ENCODE measurements at regions not wholly inside any gene's neighbourhood (a gene's known extent, or its start where the extent isn't known, plus 50 kb on each side); places are given as distances from the start of the nearest gene placed in this dataset.

DNA sequence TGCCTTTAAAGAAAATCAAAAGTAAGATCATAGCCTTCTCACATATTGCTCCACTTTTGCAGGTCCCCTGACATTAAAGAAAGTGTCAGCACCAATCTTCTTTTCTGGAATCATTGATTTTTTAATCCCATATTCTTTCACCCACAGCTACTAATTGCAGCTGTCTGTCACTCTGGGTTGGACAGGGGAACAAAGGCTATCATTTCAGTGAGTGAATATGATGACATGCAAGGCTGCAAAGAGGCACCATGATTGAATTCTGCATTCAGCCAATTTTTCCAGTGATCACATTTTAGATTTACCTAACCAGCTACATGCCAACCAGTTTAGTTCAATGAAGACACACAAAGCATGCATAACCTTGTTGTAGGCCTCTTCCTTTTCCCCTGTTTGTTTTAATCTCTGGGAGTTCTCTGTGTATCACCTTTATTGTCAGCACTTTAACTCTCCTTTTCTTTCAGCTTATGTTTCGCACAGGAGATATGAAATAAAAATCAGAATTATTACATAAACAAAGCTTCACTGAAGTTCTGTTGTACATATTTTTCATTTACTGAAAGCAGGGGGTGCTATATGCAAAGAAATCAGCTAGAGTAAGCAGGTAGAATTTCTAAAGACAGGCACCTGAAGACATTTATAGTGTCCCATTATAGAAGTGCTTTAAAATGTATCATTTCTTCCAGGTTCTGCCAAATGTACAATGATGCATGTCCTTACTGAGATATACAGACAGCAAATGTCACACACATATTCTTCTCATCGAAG, 584.8 kb downstream of the PLA2G4A start:
- no peak for DNase-seq (ENCODE audit: extremely low read depth, low read depth, low spot score)

DNA sequence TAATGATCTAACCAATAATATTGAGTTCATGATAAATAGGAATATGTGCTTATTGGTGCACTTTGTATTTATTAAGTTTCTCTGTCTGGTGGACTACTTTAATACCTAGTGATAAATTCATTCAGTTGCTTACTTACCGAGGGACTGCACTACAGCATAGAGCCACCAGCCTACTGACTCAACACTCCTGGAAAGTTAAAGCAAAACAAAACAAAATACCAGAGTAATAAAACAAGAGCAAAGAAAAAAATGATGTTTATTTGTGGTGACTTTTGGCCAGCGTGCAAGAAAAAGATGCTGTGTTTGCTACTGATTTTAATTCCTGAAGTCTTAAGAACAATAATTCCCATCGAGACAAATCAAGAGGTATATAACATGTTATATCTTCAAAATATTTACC, 586.3 kb downstream of the PLA2G4A start:
- no peak for DNase-seq (ENCODE audit: extremely low read depth, low read depth, low spot score)

DNA sequence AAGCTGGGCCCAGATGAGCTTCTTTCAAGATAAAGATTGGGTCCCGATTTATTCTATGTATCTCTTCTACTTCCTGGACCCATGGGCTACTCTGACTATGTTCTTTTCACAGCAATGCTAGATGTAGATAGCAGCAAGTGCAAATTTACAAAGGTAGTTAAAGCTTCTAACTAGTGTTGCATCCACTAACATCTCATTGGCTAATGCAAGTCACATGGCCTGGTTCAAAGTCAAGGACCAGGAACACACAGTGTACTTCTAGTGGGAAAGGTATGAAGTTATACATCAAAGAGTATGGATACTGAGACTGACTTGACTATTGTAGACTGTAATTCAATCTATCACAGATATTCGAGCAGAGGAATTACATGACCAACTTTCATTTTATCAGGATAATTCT, 588.8 kb downstream of the PLA2G4A start:
- no peak for DNase-seq (ENCODE audit: extremely low read depth, low read depth, low spot score)

DNA sequence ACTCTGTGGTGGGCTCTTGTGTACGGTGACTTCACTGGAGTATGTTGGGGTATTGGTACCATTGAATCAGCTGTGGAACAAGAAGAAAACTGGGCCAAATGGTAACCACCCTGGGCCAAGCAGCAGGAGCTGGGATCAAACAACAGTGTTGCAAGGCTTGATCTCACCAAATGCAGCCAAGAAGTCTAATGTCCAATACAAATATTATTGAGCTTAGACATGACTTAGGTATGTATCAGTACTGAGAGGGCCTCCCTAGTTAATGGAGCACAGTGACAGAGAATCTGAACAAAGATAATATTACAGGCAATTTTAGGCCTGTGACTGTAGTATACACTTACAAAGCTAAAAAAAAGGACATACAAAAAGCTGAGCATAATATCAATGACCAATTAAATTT, 604.8 kb downstream of the PLA2G4A start:
- no peak for DNase-seq (ENCODE audit: extremely low read depth, low read depth, low spot score)

DNA sequence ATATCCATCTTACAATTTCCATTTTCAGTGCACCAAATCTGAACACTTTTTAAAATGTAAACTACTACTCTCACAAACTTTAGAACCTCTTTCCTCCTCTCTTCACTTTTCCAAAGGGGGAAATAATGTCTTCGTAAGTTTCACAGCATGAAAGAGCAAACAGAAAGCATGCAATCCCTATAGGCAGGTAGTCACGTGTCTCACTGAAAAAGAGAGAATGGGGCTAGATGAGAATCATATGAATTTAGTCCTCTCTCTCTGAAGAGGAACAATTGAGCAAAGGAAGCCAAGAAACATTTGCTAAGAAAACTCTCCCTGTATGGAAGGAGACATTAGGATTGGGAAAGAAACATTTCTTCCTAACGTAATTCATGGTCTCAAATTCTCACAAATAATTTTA, 613.9 kb downstream of the PLA2G4A start:
- no peak for DNase-seq (ENCODE audit: extremely low read depth, low read depth, low spot score)

DNA sequence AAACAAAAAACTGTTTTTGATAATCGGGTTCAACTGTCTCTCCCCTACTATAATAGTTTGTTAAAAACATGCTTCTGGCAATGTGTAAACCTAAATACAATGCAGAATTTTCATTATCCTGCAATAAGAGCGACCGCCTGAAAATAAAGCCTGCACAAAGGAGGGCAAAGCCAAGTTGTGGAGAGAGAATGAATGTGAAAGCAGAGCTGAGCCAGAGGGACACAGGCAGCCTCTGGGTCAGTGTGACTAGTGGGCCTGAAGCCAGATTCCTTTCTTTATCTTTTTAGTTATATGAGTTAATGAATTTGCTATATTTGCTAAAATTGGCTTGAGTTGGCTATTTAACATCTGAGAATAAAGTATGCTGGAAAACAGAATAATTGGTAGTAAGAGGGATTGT, 615.2 kb downstream of the PLA2G4A start:
- DNase-seq (ENCODE audit: extremely low read depth, low read depth, low spot score) = no peak

DNA sequence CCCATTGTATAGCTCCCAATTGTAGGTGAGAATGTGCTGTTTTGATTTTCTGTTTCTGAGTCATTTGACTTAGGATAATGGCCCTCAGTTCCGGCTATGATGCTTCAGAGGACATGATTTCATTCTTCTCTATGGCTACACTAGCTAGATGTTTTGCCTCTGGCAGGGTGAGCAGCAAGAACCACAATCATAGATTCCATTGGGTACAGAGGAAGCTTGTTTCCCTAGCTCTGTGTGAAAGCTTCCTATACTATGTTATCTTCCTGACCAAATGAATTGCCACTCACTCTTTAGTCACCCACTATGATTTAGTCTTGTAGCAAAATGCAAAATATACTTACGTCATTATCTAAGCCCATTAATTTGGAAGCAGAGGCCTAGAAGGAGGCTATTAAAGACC, 616.3 kb downstream of the PLA2G4A start:
- DNase-seq (ENCODE audit: extremely low read depth, low read depth, low spot score) = no peak

DNA sequence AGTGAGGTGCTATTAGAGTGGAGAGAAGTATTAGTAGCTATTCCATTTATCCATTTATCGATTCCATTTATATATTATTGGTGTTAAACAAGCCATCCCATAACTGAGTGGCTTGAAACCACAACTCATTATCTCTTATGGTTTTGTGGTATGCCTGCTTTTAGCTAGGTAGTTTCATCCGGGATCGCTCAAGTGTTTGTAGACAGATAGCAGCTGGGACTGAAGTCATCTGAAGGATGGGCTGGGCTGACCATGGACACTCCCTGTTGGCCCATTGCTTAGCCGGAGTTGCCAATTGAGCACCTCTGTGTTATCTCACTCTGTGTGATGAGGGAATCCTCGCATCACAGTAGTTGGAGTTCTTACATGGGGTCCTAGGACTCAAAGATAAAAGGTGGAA, 622.5 kb downstream of the PLA2G4A start:
- DNase-seq (ENCODE audit: extremely low read depth, low read depth, low spot score) = no peak

DNA sequence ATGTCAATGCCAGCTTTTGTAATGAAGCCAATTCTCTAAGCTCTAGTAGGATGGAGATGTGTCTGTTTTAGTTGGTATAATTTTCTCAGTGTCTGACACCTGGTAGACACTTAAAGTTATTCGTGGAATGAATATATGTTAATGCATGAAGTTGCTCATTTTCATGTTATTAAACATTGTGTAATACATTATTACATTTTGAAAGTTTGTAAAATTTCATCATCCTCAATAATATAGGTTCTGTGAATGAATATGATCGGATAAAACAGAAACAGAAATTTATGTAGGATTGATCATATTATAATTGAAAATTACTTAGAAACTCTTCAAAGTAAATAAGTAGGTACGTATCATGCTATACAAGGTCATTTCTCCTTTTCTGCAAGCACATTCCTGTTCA, 625.3 kb downstream of the PLA2G4A start:
- no peak for DNase-seq (ENCODE audit: extremely low read depth, low read depth, low spot score)

DNA sequence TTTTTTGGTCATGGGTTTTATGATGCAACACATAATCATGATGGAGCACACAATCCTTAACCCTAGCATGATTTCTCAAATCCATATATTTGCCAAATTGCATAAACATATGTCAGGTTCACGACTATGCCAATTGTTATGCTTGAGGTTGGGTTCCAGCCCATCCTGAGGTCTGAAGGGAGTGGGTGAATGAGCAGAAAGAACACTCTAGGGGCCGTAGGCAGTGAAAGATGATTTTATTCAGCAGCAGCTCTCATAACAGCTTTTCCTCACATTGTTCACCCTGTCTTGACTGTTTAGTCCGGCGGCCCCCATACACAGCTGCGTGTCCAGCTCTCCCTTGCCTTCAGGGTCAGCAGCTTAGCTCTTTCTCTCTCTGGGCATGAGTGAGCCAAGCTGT, 627.7 kb downstream of the PLA2G4A start:
- no peak for DNase-seq (ENCODE audit: extremely low read depth, low read depth, low spot score)

DNA sequence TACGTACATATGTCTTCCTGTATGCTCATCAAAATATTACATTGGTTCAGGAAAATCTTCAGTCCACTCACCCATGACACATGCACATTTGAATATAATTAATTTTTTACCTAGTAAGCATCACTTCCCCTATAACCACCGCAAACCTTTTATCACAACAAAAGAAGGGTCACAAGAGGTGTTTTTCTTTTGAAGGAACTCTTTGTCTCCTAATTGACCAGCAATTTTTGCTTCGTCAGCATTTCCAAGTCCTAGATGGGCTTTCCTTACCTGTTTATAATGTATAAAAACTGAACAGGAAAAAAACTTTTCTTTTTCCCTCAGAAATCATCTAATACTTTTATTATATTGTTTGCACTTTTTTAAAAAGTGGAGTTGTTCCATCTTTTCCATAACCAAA, 631.3 kb downstream of the PLA2G4A start:
- DNase-seq (ENCODE audit: extremely low read depth, low read depth, low spot score) = no peak

DNA sequence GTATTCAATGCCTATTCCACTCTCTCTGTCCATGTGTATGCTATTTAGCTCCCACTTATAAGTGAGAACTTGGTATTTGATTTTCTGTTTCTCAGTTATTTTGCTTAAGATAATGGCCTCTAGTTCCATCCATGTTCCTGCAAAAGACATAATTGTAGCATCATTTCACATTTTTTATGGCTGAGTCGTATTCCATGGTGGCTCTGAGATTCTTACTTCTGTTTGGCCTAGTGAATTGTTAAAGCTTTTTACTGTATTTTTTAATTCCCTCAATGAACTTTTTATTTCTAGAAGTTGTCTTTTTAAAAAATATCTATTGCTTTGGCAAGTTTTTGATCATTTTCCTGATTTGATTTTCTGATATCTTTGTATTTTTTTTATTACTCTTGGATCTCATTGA, 635.6 kb downstream of the PLA2G4A start:
- no peak for DNase-seq (ENCODE audit: extremely low read depth, low read depth, low spot score)

DNA sequence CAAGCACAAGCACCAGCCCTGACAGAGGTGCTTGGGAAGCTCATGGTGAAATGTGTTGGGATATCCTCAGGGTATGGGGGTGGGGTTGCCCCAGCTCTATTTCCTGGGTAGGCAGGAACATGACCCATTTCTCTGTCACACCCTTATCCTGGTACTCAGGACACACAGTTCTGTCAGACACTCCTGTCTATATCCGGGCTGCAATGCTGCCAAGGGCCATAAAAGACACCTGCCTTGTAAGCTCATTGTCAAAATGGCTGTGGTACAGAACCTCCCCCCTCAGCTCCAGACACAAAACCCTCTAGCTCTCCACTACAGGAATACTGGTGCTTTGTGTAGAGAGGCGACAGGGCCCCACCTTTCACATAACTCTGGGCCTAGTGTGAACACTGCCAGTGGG, 636.7 kb downstream of the PLA2G4A start:
- no peak for DNase-seq (ENCODE audit: extremely low read depth, low read depth, low spot score)

DNA sequence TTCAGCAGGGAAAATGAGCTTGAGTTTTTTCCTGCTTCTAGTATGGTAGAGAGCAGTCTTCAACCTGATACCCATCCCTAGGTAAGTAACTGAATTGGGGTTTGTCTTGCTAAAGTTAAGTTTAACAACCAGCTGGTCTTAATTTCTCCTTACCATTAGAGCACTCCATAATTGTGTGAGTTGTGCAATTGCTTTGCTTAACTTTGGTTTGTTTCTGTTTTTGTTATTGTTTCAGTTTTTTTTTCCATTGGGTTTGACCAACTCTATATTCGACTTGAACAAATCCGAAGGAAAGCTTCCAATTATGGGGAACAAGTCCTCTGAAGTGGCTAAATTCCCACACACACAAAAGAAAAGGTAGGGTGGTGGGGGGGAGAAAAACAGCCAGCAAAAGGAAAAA, 641.1 kb downstream of the PLA2G4A start:
- no peak for DNase-seq (ENCODE audit: extremely low read depth, low read depth, low spot score)

DNA sequence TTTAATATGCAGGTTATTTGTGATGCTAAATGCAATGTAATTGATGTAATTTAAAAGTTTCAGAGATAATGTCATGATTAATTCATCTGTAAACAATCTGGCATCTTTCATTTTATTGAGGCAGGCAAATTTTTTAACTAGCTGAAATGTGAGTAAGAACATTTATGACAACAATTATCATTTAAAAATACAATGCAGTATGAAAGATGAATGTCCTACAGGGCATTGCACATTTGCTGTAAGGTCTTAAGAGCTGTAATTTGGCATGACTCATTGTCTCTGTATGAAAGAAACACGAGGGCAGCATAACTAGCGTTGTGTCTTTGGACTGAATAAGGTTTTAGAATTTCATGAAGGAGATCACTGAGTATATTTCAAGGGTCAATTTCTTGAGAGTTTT, 642.8 kb downstream of the PLA2G4A start:
- DNase-seq (ENCODE audit: extremely low read depth, low read depth, low spot score) = no peak

DNA sequence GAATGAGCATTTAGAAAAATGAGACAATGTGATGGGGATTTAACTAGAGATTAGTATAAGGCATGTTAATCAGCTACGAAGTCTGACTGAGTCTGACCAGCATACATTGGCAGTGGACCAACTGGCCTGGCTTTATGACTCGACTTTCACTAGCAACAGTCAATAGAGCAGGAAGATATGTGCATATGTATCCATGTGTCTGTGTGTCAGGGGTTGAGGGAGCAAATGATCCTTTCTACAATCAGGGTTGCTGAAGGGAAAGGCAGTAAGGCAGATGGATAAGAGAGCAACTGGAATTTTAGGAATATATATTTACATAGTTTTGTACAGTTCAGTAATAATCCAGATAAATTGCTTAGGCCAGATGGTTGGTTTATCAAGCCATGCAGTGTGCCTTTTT, 645.6 kb downstream of the PLA2G4A start:
- no peak for DNase-seq (ENCODE audit: extremely low read depth, low read depth, low spot score)

DNA sequence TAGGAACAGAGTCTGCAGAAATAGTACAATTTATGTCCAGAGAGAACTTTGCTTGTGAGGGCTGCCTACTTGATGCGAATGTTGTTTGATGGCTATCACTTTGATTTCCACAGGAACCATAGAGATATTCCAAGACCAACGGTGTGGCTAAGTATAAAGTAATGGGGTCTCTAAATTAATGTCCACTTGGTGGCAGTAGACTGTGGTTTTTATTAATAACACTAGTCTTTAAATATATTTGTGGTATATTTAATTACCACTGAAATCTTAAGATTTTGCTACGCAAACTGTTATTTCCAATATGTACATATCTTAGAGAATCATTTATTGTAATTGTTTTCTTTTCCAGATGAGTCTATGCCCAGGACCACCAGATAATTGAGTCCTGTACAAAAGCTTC, 647.9 kb downstream of the PLA2G4A start:
- no peak for DNase-seq (ENCODE audit: extremely low read depth, low read depth, low spot score)

DNA sequence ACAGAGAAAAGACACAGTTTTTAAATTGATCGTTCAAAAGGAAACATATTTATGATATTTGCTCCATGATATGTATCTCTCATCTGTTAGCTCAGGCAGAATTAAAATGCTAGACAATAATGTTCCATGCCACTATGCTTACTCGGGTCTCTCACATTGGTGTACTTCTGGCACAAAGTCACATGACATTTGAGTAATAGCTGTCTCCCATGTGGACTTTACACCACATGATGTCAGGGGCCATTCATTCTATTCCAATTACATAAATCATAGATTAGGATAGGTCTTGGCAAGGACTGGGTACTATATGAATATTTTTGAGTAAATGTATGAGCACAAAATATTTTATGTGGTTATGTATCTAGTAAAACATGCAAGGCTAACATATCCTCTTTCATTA, 648.4 kb downstream of the PLA2G4A start:
- no peak for DNase-seq (ENCODE audit: extremely low read depth, low read depth, low spot score)

DNA sequence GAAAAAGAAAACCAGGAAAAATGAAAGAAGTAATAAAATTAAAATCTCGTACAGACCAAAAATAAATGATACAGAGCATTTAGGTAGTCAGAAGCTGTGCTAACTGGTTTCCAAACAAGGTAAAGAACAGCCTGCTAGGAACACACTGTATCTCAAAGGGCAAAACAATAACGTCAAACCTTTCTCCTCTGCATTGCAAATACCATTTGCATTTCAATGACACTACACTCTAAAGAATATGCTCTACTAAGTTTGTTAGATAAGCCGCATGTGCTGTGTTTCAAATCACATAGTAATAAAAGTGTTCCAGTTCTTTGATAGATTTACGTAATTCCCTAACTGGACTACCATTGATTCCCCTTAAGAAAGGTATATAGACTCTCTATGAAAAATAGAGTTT, 648.8 kb downstream of the PLA2G4A start:
- no peak for DNase-seq (ENCODE audit: extremely low read depth, low read depth, low spot score)

DNA sequence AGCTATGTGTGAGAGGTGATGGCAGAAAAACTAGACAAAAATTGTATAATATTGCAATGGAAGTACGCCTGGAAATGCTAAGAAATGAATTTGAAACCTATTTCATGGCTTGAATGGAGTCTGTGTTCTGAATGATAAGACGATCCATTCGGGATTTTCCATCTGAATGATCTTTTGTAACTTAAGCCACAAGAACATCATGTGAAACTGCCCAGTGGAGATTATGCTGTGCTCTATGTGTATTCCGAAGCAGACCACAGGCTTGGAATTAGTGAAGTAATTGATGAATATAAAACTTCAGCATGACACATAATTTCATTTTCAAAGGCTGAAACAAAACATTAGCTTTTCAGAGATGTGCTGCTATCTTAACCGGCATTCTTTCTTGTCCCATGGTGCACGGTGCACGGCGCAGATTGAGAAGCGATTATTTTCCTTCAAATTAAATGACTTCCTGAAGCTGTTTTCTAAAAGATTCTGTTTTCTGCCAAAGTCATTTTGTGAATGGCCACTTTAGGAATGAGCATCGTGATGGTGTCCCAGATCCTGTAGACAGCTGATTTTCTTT, 652.9 kb downstream of the PLA2G4A start:
- no peak for DNase-seq (ENCODE audit: extremely low read depth, low read depth, low spot score)

DNA sequence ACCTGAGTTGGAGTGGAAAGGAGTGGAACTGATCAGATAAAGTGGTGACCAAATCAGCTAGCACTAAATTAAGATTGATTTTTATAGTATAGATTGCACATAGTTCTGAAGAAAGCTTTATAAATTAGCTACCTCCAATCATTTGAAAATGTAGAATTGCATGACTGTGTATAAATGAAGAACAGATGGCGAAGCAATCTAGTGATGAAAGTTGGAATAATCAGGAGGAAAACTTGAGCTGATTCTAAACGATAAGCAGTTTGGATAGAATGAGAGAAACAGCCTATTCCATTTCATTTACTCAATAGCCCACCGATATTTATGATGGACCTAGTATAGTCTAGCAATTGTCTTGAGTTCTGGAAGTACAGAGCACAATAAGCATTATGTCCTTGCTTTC, 661.5 kb downstream of the PLA2G4A start:
- no peak for DNase-seq (ENCODE audit: extremely low read depth, low read depth, low spot score)

DNA sequence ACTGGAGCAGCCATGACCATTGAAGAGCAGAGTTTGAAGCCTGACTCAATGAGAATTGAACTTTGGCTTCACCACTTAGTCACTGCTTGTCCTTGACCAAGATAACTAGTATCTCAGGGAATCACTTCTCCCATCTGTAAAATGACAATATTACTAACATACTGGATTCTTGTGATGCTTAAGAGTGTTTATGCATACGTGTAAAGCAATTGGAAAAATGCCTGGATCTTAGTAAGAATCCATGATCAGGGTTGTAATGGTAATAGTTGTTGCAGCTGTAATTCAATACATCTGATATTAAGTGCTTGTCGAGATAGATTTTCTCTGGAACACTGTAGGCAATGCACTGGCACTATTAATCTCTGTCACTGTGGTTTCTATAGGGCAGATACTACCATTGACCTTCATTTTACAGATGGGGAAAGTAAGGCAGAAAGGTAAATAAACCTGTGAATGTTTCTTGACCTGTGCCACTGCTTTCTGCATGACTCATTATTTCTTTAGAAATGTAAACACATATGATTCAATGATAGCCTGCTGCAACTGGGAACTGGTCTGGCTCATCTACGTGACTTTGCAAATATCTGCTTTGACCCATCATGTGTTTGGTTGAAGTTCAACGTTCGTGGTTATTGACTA, 662.5 kb downstream of the PLA2G4A start:
- no peak for DNase-seq (ENCODE audit: extremely low read depth, low read depth, low spot score)
